ENCODE measurements at regions not wholly inside any gene's neighbourhood (a gene's known extent, or its start where the extent isn't known, plus 50 kb on each side); places are given as distances from the start of the nearest gene placed in this dataset.

DNA sequence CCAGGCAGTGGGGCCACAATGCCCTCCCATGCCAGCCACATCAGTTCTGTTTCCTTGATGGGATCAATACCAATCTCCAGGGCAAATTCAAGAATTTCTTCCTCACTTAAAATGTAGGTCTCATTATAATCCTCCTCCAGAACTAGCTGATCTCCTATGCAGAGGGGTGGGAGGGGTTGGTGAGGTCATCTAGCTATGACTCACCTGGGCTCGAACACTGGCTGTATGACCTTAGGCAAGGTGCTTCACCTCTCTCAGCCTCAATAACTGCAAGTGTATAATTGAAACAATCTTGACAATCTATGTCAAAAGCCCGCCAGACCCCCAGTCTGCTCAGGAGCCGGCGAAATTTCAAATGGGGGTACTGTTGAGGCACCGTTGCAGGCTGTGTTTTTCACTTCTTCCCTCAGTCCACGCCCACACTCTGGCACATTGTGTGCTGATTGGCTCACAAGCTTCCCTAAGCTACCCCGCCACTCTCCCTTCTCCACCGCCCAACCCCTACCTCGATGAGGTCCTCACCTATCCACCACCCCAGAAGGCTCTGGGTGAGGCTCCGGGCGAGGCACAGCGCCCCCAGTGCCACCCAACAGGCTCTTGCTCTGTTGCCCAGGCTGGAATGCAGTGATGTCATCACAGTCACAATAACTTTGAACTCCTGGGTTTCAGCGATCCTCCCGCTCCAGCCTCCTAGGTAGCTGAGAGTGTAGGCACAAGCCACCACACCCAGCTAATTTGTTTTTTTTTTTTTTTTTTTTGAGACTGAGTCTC is 70.5 kb downstream of the ZNF22 start:
- FAIRE-seq (no peak), DNase-seq (ENCODE audit: low read depth, low spot score) (no peak)
- H3K27me3 ChIP-seq (ENCODE audit: control insufficient read depth, extremely low read depth, insufficient read depth, low read length), result no peaks in the 10 kb centered on the region
- H3K9me1 ChIP-seq (ENCODE audit: control insufficient read depth, extremely low read depth, insufficient read depth, low read length), result no peaks in the 10 kb centered on the region
- dilution Hi-C loops (cut with MboI; ENCODE audit: extremely low pct_ligation_motif_present, low sequenced_read_pairs), result no loop called here
- H3K27ac ChIP-seq (ENCODE audit: control insufficient read depth, insufficient read depth, low read length), result no peak overlapping the region
- no peaks in the 10 kb centered on the region for H3K79me2 ChIP-seq (ENCODE audit: control insufficient read depth, insufficient read depth, low read length)
- no peak overlapping the region for H3K9ac ChIP-seq (ENCODE audit: control insufficient read depth, extremely low read depth, insufficient read depth, low read length)
- H3K36me3 ChIP-seq (ENCODE audit: control insufficient read depth in 2 of 2, extremely low read depth in 1 of 2, insufficient read depth in 2 of 2, low read length in 2 of 2), result no peaks in the 10 kb centered on the region
- H3K4me1 ChIP-seq (ENCODE audit: control insufficient read depth, extremely low read depth, insufficient read depth, low read length), result no peaks in the 10 kb centered on the region
- TF ChIP-seq EZH2 (IDR thresholded peaks at IDR 0.05; ENCODE audit: low read length), result no peak
- H4K20me1 ChIP-seq (ENCODE audit: control insufficient read depth, extremely low read depth, insufficient read depth, low read length), result no peaks in the 10 kb centered on the region
- no peak overlapping the region for H2AFZ ChIP-seq (ENCODE audit: control insufficient read depth, low read length)
- no peak overlapping the region for H3K4me2 ChIP-seq (ENCODE audit: control insufficient read depth, extremely low read depth, insufficient read depth, low read depth, low read length)
- H3K9me3 ChIP-seq (ENCODE audit: control insufficient read depth, low read depth, low read length), result peaks cover 1% of the 10 kb centered on the region
- H3K4me3 ChIP-seq (ENCODE audit: control insufficient read depth in 2 of 3, extremely low read depth in 1 of 3, insufficient read depth in 2 of 3, low read depth in 1 of 3, low read length in 3 of 3), result no peak overlapping the region

GRCh38 chr10:45075216-45075615 is 74.5 kb downstream of the ZNF22 start:
- Histone ChIP-seq H2AFZ (ENCODE audit: control insufficient read depth, low read length) (no peak overlapping the region), H3K9ac (ENCODE audit: control insufficient read depth, extremely low read depth, insufficient read depth, low read length) (no peak overlapping the region), H3K4me2 (ENCODE audit: control insufficient read depth, extremely low read depth, insufficient read depth, low read depth, low read length) (no peak overlapping the region), H3K9me3 (ENCODE audit: control insufficient read depth, low read depth, low read length) (peaks cover 1% of the 10 kb centered on the region), H3K79me2 (ENCODE audit: control insufficient read depth, insufficient read depth, low read length) (no peaks in the 10 kb centered on the region), H3K27ac (ENCODE audit: control insufficient read depth, insufficient read depth, low read length) (no peak overlapping the region), H4K20me1 (ENCODE audit: control insufficient read depth, extremely low read depth, insufficient read depth, low read length) (no peaks in the 10 kb centered on the region), H3K36me3 (ENCODE audit: control insufficient read depth in 2 of 2, extremely low read depth in 1 of 2, insufficient read depth in 2 of 2, low read length in 2 of 2) (no peaks in the 10 kb centered on the region), H3K4me3 (ENCODE audit: control insufficient read depth in 2 of 3, extremely low read depth in 1 of 3, insufficient read depth in 2 of 3, low read depth in 1 of 3, low read length in 3 of 3) (no peak overlapping the region), H3K9me1 (ENCODE audit: control insufficient read depth, extremely low read depth, insufficient read depth, low read length) (no peaks in the 10 kb centered on the region), H3K27me3 (ENCODE audit: control insufficient read depth, extremely low read depth, insufficient read depth, low read length) (no peaks in the 10 kb centered on the region), H3K4me1 (ENCODE audit: control insufficient read depth, extremely low read depth, insufficient read depth, low read length) (no peaks in the 10 kb centered on the region)
- TF ChIP-seq, protein P1, sequence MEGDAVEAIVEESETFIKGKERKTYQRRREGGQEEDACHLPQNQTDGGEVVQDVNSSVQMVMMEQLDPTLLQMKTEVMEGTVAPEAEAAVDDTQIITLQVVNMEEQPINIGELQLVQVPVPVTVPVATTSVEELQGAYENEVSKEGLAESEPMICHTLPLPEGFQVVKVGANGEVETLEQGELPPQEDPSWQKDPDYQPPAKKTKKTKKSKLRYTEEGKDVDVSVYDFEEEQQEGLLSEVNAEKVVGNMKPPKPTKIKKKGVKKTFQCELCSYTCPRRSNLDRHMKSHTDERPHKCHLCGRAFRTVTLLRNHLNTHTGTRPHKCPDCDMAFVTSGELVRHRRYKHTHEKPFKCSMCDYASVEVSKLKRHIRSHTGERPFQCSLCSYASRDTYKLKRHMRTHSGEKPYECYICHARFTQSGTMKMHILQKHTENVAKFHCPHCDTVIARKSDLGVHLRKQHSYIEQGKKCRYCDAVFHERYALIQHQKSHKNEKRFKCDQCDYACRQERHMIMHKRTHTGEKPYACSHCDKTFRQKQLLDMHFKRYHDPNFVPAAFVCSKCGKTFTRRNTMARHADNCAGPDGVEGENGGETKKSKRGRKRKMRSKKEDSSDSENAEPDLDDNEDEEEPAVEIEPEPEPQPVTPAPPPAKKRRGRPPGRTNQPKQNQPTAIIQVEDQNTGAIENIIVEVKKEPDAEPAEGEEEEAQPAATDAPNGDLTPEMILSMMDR (optimal IDR thresholded peaks at IDR 0.05 in 1 of 3, IDR thresholded peaks at IDR 0.05 in 1 of 3, conservative IDR thresholded peaks at IDR 0.05 in 1 of 3; ENCODE audit: extremely low read depth in 1 of 3, insufficient read depth in 2 of 3, low read length in 3 of 3), result no peak
- no peak for TF ChIP-seq EZH2 (IDR thresholded peaks at IDR 0.05; ENCODE audit: low read length)
- FAIRE-seq (no peak), DNase-seq (ENCODE audit: low read depth, low spot score) (no peak)
- dilution Hi-C loops (cut with MboI; ENCODE audit: extremely low pct_ligation_motif_present, low sequenced_read_pairs), result no loop called here

Measured in keratinocyte (primary cell).